Stimulated activated CD8-positive, alpha-beta memory T cell treated with anti-CD3 and anti-CD28 coated beads, Interleukin-4, amount 100 ng/mL, for 24 hours (primary cell): ENCODE measurements at regions not wholly inside any gene's neighbourhood (a gene's known extent, or its start where the extent isn't known, plus 50 kb on each side); places are given as distances from the start of the nearest gene placed in this dataset.

Source experiments
- DNase-seq: peaks from one replicate; pipeline ENCODE4 v3.0.0-alpha.2; 2020; ENCODE audit warnings: low read depth

DNA sequence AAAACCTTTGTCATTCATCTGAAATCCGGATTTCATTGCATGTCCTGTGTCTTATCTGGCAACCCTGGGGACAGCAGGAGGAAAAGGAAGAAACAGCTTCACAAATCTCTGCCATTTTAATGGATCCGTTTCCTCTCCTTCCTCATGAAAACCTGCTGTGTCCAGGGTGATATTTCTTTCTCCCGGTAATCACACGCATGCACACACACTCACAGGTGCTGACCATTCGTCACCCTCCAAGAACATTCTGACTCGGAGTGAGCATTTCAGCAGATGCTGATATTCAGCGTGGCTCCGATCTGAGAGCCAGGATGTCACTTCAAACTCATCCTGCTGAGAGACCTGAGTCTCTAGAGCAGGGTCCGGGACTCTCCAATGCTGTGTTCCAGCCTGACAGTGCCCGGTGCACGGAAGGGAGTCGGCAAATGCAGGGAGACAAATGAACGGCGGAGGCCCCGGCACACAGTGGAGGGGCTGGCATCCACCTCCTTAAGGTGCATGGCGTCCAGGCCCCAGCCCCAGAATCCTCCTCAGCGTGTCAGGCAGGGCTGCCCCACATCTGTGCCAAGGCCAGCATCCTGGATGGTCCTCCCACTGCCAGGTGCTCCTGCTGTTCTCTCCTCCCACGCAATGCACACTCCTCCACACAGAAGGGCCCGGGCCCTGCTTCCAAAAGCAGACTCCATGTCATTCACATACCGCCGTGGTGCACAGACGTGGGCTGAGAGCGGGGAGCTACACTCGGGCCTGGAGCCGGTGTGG lies 70.7 kb downstream of the RBFOX3 start:
- no peak for DNase-seq

DNA sequence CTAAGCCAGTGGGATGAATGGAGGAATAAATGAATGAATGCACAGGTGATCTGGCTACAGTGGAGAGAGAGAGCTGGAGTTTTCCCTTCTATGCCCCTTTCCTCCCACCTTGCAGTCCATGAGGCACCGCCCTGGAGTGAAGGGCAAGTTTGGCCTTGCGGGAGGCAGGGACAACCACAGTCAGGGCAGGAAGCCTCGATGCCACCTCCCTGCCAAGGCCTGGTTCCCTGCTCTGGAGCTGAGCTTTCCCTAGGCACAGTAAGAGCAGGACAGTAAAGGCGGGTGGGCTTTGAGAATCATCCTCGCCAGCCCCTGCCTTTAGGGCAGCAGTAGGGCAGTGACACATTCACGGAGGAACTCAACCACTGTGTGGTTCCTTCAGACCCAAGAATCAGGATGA lies 72.6 kb downstream of the RBFOX3 start:
- DNase-seq: no peak

DNA sequence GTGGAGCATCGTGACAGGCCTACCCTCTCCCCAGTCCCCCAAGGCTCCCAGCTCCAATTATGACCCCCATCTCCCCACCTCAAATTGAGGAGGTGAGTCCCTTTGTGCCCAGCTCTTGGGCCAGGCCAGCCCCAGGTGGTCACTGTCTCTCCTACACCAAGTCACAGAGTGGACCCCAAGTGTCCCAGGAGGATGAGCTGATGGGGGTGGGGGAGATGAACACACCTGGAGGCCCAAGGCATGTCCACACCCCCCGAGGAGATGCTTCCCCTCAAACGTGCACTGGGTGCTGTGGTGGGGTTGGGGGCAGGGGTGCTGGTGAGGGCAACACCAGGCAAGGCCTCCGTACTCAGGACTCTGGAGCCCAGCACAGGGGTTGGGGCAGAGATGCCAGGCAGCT lies 73.2 kb downstream of the RBFOX3 start:
- DNase-seq: no peak

DNA sequence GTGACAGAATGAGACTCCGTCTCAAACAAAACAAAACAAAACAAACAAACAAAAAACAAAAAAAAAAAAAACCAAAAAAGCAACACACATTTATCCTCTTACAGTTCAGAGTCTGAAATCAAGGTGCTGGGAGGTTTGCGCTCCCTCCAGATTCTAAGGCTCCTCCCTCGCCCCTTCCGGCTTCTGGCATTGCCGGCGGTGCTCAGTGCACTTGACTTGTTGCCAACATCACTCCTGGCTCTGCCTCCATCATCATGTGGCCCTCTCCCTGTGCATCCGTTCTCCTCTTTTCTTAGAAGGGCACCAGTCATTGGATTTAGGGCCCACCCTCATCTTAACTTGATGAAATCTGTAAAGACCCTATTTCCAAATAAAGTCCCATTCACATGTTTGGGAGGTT lies 73.8 kb downstream of the RBFOX3 start:
- no peak for DNase-seq

DNA sequence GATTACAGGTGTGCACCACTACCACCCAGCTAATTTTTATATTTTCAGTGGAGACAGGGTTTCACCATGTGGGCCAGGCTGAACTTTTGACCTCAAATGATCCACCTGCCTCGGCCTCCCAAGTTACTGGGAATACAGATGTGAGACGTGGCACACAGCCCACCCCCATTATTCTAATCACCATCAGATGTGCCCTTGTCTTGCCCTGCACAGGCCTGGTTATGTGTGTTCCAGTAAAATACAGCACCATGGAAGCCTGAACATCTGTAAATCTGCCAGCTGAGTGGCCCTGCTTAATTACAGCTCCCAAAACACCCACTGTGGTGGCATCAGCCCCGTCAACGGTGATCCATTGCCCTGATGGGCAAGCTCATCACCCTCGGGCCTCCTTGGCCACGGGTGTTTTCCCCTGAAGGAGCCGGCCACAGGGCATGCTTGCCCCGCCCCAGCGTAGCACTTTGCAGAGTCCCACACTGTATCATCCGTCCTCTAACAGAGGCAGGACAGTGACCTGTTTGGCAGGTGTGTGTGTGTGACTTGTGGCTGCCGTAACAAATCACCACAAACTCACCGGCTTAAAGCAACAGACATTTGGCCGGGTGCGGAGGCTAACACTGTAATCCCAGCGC lies 74.5 kb downstream of the RBFOX3 start:
- no peak for DNase-seq

DNA sequence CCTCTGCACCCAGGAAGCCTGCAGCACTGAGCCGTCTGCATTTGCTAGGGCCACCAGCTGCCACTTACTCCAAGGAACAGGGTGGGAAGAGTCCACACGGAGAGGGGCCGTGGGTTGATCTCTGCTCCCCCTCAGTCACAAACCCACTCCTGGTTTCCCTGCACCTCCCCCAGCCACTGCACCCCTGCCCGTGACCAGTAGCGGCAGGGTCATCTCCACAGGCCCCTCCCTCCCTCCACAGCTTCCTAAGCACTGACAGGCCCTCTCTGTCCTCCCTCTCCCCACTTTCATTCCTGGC lies 75.2 kb downstream of the RBFOX3 start:
- no peak for DNase-seq

DNA sequence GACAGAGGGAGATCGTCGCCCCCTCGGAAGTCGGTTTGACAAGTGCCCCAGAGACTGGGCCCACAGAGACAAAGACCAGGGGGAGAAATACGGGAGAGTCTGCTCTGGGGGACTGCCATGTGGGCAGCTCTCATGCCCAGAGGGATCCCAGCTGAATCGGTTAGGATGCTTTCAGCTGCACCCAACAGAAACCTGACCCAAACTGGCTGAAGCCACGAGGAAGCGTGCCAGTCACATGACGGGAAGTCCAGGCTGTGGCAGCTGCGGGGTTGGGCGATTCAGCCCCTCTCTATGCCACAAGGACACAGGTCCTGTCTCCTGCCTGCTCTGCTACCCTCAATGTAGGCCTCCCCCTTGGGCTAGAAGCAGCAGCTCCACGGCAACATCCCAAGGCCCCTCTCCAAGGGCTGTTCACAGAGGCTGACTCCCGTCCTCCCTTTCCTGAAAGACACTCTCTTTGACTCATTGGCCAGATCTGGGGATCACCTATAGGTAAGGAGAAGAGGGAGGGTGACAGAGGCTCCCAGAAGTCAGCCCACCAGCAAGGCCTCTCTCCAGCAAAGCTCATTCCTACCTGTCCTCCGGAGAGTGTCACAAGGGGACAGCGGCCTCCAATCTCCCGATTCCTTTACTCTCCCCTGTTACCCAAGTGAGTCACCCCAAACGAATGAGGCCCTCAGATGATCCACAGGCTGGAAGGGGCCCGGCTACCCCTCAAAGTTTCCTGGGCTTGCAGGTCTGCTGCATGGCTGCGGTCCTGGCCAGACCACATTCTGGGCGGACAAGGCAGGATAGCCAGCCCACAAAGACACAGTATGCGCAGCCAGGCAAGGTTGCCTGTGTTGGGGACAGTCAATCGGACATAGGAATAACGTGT lies 75.8 kb downstream of the RBFOX3 start:
- no peak for DNase-seq

DNA sequence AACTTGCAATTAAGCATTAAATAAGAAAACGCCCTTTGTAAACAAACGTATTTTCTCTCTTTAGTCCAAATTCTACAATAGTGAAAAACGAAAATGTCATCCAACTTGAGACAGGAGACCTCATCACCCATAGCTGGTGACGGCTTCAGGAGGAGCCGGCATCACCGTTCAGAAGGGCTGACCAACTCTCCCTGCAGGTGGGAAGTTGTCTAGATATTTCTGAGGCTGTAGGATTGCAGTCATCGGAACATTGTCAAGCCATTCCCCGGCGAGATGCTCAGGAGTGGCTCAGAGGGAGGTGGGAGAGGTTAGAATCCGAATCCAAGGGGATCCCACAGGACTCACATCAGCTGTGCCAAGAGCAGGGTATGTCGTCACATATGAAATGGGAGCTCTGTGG lies 76.7 kb downstream of the RBFOX3 start:
- no peak for DNase-seq

DNA sequence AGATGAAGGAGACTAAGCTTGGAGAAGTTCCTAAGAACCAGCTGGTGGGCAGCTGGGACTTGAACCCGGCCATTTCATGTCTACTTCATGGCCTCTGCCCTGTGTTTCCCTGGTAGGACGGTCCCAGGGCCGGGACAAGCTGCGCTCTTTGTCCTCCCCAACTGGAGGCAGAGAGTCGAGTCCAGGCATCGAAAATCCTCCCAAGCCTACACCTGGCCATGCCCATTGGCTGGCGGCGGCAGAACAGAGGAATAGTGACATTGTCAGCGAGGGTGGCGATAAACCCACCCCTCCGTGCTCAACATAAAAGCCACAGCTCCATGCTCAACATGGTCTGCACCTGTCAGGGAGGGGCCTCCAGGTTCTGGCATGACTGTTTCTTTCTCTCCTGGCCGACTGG lies 77.7 kb downstream of the RBFOX3 start:
- no peak for DNase-seq

DNA sequence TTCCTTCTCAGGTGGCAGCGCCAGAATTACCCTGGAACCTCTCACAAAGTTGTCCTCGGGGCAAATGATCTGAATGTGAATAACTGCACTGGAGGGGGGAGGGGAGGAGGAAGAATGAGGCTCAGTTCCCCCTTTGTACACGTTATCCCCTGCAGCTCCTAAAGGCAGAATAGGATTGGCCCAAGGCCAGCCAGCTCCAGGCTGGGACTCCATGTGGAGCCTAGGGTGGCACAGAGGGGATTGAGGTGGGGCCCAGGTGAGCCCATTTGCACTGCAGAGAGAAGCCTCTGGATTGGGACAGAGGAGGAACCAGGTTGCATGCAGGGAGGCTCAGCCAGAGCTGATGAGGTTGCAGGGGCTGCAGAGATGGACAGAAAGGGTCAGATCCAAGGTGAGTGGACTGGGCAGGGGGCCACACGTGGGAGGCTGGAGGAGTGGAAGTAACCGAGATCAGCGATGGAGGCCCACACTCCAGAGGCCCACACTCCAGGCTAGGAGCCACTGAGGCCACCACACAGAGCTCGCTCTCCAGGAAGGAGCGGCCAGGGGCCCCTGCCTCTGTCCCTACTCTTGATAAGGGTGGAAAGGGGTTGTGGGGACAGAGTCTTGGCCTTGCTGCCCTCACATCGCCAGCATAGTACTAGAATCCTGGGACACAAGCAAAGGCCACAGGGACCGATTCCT lies 78.6 kb downstream of the RBFOX3 start:
- no peak for DNase-seq

DNA sequence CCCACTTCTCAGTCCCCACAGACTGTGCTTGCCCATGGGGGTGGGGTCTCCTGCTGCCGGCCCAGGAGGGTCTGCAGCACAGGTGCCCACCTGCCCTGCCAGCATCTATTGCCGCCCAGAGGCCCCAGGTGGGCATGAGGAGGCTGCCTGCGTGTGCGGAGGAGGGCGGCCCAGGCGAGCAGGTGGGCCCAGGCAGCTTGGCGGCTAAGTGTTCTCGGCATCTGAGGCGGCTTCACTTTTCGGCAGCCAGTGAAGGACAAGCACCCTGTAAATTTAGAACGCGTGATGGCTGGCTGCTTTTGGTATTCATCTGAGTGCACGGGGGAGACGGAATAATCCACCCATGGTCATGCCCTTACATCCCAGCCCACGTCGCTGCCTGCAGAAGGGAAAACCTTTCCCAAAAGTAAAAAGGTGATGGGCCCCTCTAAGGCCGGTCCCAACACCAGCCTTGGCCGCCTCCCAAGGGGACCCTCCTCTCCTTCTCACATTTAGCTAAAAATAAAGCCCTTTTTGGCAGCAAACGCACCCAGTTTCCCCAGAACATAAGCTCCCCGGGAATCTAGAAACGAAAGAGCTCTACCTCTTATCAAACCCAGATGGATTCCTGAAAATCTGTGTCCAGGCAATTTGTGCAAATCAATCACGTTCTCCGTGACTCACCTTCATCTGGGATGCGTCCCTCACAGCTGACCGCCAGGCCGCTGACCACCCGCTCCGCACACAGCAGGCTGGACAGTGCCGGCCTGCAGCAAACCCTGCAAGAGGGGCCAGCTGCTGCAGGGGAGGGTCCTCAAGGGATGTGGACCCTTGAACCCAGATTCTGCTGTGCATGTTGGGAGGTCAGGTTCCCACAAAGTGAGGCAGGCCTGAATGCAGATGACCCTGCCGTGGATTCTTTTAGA lies 79.4 kb downstream of the RBFOX3 start:
- no peak for DNase-seq

DNA sequence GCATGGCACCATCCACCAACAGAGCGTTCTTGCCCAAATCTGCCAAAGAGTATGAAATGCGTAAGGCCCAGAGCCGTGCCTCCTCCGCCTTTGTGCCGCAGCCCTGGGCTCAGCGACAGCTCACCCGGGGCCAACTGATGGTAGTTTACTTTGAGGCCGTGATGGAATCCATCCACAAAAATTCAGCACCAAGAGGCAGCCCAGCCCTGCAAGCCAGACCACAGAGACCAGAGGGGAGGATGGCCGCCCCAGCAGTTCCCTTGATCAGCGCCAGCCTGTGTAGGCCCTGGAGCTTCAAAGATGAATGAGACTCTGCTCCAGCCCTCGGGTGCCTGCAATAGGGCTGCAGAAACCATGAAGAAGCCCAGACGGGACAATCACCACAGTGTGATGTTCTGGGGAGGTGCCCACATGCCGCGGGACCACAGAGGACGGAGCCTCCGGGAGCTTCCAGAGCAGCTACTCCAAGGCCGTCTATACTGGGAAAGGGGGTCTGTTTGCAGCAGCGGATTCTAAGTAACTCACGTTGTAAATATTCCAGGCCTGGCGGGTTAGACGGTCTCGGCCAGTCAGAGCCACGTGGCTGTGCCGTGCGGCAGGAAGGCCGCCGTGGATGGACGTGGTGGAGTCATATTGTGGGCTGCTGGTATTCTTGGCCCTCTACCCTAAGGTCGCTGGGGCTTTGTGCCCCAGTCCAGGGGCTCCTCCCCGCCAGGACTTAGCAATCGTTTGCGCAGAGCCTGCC lies 80.3 kb downstream of the RBFOX3 start:
- DNase-seq: no peak

DNA sequence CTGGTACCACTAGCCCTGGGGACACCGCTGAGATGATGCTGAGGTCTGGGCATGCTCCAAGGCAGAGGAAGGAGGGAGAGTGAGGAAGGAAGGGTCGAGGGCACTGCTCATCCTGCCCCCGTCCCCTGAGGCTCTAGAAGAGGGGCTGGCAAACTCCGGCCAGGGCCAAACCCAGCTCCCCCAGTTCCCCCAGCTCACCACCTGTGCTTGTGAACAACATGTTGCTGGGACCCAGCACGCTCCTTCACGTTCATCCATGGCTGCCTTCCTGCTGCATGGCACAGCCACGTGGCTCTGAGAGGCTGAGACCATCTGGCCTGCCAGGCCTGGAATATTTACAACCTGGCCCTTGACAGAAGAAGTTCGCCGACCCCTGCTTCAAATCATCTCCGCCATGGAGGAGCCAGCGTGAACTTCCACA lies 81.2 kb downstream of the RBFOX3 start:
- DNase-seq: no peak

DNA sequence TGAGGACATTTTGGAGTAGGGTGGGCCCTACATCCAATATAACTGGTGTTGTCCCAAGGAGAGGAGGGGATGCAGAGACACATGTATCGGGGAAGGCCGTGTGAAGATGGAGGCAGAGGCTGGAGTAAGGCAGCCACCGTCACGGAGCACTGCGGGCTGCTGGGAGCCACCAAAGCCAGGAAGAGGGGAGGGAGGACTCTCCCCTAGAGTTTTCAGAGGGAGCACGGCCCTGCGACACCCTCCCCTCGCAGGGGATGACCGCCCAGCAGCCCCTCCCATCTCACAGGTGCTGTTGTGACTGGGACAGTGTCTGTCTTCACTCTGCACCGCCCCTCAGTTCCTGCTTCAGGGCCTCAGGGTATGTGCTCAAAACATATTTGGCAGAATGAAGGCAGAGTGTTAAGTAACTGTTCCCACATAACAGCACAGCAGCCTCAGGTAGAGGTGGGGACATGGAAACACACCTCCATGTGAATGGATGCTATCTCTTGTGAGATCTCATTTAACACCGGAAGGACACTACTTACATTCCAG lies 82.2 kb downstream of the RBFOX3 start:
- DNase-seq: no peak

DNA sequence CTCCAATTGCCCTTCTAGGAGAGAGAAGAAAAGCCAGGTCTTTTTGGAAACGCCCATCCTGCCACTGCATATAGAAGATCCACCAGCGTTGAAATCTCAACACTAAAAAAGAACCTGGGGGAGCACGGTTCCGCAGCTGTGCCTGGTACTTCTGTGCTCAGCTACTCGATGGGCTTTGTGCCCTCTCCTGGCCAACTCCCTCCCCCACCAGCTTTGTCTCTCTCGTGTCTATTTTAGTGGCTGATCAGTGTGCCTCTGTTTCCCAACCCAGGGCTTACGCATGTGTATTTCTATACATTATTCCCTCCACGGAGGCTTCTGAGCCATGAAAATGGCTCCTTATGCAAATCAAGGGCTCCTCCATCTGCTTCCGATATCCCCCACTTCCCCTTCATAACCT lies 83.5 kb downstream of the RBFOX3 start:
- DNase-seq: no peak

DNA sequence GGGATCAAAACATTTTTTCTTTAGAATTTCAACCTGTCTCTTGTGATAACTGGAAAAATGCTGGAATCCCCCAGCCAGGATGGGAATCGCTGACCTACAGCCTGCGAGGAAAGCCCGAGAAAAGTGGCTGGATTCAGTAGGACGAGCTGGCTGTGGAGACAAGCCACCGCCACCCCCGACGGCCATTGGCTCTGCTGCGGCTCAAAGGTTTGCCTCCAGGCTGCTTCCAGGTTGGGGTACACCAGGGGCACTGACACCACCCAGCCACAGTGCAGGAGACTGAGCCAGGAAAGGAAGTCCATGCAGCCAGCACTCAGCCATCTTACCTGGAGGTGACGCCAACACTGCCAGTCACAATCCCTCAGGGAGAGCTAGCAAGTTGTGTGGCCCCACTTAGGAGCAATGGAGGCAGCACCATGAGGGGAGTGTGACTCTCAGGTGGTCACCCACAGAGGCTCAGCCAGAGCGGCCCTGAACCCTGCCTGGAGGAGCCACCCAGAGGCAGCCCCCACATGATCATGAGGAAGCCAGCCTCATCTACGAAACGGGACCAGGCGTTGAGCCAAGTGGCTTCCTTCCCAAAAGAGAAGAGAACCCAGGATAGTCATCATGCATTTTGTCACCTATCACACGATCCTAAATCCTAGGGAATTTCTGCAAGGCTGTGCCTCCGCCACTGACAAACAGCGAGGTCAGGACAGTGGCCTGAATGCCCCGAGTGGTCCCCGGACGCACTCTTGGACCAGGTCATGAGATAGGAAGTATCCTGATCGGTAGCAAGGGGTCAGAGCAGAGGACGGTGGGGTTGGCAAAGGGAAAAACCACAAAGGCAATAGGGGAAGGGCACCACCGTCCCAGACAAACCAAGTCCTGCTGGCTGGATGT lies 84.8 kb downstream of the RBFOX3 start:
- DNase-seq: no peak

DNA sequence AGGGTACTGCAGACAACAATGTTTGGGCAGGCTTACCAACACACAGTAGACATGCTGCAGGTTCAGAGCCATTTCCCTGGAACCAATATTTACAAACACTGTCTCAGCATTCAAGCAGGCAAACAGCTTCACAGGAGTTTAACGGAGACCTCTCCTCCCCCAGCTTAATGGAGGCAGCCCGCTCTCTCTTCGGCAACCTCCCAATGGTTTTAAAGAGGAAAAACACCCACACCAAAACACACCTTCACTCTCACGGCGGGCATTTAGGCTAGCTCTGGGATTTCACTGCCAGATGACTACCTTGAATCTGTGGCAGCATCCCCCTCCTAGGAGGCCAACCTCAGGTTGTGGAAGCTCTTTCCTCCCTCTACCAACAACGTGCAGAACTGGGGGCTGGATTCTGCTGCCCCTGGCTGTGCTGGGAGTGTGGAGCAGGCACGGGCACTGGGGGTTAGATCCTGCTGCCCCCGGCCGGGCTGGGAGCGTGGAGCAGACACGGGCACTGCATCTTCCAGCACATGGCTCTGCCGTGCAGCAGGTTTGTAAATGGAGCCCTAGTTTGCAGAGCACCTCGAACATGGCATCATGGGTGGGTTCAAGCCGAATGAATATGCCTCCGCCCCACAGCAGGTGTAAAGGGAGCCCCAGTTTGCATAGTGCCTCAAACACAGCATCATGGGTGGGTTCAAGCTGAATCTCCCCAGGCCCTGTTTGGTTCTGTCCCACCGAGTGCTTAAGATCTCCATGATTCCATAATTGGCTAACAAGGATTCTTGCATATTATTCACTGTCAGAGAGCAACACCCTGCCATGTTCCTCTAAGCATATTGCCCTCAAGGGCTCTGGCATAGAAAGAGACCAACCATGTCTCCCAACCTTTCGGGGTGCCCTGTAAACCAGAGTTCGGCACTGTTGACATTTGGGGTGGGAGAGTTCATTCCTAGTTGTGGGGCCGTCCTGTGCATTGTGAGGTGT lies 86.4 kb downstream of the RBFOX3 start:
- DNase-seq: no peak

DNA sequence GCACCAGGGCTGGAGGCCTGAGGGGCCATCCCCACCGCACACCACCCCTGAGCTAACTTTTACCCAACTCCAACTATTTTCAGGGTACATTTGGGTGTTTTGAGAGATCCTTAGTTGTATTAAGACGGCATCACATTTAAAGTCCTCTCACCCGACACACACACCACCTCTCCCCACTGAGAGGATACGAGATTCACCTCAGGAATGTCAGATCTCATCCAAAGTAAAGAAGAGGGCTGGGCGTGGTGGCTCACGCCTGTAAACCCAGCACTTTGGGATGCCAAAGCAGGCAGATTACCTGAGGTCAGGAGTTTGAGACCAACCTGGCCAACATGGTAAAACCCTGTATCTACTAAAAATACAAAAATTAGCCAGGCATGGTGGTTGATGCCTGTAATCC lies 88.4 kb downstream of the RBFOX3 start:
- DNase-seq: no peak
